Vagina (tissue), 2 donors: ENCODE measurements at regions not wholly inside any gene's neighbourhood (a gene's known extent, or its start where the extent isn't known, plus 50 kb on each side); places are given as distances from the start of the nearest gene placed in this dataset.

ENCODE experiments used
- POLR2A ChIP-seq, 2 donors: fragments of 450-650 bp; IDR thresholded peaks; one replicate each; pipeline ENCODE4 v1.6.1; 2017; ENCODE audit warnings: antibody characterized with exemption in 2 of 2, mild to moderate bottlenecking in 2 of 2, moderate library complexity in 2 of 2
- POLR2AphosphoS5 ChIP-seq, 2 donors: sonication (generic); formaldehyde crosslinking; IDR thresholded peaks; one replicate each; pipeline ENCODE4 v1.9.0; 2017; ENCODE audit warnings: antibody characterized with exemption in 2 of 2, mild to moderate bottlenecking in 2 of 2, low read depth in 1 of 2; ENCODE audit not compliant: insufficient read depth in 1 of 2
- TF ChIP-seq, protein P1 (sequence below), 3 experiments: fragments of 450-650 bp in 2 of 3; fragments of 200-600 bp in 1 of 3; sonication (generic) in 1 of 3; IDR thresholded peaks; one replicate each; pipeline ENCODE4 v1.5.1; 2017 to 2019; ENCODE audit warnings: antibody characterized with exemption in 3 of 3, mild to moderate bottlenecking in 2 of 3, moderate library complexity in 2 of 3

DNA sequence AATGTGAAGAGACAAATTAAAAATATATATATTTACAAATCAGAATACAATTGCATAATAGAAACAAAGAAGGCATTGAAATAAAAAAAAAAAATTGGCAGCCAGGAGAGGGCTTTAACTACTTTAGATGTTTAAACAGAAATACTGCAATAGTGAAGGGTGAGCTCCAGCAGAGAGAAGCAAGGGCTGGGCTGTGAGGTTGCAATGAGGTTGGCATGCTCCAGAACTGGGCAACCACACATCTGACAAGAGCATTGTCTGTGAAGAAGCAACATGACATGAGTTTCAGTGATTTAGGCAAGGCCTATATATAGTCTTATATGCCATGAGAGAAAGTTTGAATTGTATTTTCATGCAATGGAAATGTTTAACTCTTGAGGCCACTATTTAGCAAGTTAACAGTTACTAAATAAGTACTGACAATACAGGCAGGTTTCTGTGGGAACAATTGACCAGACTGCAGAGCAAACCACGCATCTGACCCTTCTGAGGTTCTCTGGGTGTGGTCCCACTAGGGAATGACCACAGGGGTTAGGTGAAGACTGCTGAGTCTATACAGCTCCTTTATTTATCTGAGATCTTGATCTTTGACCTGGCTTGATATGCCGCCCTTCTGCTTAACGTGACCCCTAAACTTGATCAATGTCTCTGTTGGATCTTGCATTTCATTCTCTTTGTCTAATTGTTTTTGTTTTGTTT lies 354.2 kb upstream of the PIK3C3 start:
- TF ChIP-seq, protein P1, sequence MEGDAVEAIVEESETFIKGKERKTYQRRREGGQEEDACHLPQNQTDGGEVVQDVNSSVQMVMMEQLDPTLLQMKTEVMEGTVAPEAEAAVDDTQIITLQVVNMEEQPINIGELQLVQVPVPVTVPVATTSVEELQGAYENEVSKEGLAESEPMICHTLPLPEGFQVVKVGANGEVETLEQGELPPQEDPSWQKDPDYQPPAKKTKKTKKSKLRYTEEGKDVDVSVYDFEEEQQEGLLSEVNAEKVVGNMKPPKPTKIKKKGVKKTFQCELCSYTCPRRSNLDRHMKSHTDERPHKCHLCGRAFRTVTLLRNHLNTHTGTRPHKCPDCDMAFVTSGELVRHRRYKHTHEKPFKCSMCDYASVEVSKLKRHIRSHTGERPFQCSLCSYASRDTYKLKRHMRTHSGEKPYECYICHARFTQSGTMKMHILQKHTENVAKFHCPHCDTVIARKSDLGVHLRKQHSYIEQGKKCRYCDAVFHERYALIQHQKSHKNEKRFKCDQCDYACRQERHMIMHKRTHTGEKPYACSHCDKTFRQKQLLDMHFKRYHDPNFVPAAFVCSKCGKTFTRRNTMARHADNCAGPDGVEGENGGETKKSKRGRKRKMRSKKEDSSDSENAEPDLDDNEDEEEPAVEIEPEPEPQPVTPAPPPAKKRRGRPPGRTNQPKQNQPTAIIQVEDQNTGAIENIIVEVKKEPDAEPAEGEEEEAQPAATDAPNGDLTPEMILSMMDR (IDR thresholded peaks at IDR 0.05), result no peak
- TF ChIP-seq POLR2A (IDR thresholded peaks at IDR 0.05) (no peak), POLR2AphosphoS5 (IDR thresholded peaks at IDR 0.05; ENCODE audit: insufficient read depth in 1 of 2, low read depth in 1 of 2) (no peak)
